GM10266 (cell line): ENCODE measurements at regions not wholly inside any gene's neighbourhood (a gene's known extent, or its start where the extent isn't known, plus 50 kb on each side); places are given as distances from the start of the nearest gene placed in this dataset.
"Not testable (repeated sequence)": the region's sequence is repeated elsewhere in the genome, so short reads cannot be mapped to it uniquely, and the experiment has no call there.

Experiments
- DNase-seq: peaks from one replicate; pipeline ENCODE4 v3.0.0; 2012; ENCODE audit errors: extremely low spot score
- TF ChIP-seq, protein P1 (sequence below): IDR thresholded peaks from 2 replicates; pipeline ENCODE4 v1.5.1; 2012; ENCODE audit warnings: mild to moderate bottlenecking, low read depth; ENCODE audit not compliant: control insufficient read depth, insufficient read depth; ENCODE audit errors: missing control alignments

- no peak for DNase-seq
- TF ChIP-seq, protein P1, sequence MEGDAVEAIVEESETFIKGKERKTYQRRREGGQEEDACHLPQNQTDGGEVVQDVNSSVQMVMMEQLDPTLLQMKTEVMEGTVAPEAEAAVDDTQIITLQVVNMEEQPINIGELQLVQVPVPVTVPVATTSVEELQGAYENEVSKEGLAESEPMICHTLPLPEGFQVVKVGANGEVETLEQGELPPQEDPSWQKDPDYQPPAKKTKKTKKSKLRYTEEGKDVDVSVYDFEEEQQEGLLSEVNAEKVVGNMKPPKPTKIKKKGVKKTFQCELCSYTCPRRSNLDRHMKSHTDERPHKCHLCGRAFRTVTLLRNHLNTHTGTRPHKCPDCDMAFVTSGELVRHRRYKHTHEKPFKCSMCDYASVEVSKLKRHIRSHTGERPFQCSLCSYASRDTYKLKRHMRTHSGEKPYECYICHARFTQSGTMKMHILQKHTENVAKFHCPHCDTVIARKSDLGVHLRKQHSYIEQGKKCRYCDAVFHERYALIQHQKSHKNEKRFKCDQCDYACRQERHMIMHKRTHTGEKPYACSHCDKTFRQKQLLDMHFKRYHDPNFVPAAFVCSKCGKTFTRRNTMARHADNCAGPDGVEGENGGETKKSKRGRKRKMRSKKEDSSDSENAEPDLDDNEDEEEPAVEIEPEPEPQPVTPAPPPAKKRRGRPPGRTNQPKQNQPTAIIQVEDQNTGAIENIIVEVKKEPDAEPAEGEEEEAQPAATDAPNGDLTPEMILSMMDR: no peak
Measured at GRCh38 chr13:31385540-31385939, 185.8 kb downstream of the B3GLCT start.

DNA sequence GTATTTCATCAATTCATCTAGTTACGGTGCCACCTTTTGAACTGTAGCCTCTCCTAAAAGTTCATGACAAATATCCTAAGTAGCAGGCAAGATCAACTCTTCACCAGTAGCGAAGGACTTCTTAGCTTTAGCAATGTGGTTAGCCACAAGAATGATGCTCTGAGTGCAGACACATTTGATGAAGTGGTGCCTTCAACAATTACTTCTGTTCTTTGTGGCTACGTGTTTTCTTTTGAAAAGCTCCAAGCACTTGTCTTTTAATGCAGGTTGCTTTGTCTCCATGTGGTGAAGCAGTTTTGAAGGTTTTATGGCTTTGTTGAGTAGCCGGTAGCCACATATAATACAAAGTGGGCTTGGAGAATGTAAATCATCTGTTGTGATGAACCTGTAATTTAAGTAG is 194.7 kb downstream of the B3GLCT start:
- TF ChIP-seq, protein P1: no peak

DNA sequence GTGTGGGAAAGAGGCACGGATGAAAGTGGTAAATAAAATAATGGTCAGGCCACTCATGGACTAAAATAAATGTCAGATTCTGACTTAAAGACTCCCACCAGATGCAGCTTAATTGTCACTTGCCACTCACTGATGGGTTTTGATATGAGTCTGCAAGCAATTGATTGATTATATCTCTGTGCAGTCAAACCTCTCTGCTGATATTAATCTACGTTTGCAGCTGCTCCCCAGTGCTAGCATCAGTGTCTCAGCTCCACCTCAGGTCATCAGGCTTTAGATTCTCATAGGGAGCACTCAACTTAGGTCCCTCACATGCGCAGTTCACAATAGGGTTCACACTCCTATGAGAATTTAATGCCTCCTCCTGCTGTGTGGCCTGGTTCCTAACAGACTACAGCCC is 195.3 kb downstream of the B3GLCT start:
- TF ChIP-seq, protein P1: no peak
- no peak for DNase-seq

More for the DNA sequence above, 194.7 kb downstream of the B3GLCT start:
- no peak for DNase-seq

- no peak for DNase-seq
- TF ChIP-seq, protein P1: no peak
Measured at GRCh38 chr13:31399690-31400089, 199.9 kb downstream of the B3GLCT start.

- not testable (repeated sequence) for DNase-seq
Measured at GRCh38 chr13:31403711-31404110, 203.9 kb downstream of the B3GLCT start.

GRCh38 chr13:31408927-31409326 is 209.2 kb downstream of the B3GLCT start:
- TF ChIP-seq, protein P1: no peak
- no peak for DNase-seq

DNA sequence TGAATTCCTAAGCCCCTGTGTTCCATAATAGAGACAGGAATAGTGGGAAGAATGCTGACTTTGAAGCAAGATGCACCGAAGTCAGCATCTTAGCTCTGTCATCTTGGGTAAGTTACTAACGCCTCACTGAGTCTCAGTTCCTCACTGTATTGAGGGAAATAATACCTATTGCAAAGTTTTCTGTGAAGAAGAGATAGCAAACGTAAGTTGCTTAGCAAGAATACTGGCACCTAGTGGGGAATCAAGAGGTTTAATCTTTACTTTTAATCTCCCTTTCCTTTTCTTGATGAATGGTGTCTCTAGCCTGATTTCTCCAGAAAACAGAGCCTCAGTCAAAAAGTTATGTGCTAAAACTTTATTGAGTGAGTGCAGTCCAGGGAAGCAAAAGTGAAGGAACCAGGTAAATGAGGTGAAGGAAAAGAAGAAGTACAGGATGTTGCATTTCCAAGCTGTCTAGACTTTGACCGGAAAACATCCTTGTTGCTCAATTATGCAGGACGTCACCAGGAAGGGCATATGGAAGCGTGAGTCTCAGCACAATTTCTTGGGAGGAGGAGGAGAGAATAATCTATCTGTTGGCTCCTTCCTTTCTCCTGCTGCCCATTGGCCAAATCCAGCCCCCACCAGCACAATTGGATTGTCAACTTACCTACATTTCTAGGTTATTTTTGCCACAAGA is 210.0 kb downstream of the B3GLCT start:
- no peak for DNase-seq
- TF ChIP-seq, protein P1: no peak

DNA sequence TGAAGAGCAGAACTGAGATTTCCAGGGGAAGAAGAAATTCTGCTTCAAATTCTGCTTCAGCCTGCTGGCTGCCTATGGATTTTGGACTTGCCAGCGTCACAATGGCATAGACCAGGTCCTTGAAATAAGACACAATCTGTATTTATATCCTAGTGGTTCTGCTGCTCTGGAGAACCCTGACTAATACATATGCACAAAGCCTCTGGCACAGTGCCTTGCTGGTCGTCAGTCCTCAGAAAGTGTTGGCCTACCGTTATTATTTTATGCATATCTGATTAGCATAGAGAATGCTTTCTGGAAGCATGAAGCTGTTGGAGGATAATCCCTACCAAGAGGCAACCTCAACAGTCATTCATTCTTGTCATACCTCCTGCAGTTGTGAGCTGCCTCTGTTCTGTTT is 213.7 kb downstream of the B3GLCT start:
- TF ChIP-seq, protein P1: no peak
- no peak for DNase-seq
